Stomach (tissue), 4 donors: ENCODE measurements at regions not wholly inside any gene's neighbourhood (a gene's known extent, or its start where the extent isn't known, plus 50 kb on each side); places are given as distances from the start of the nearest gene placed in this dataset.

Experiments used
- POLR2AphosphoS5 ChIP-seq, 3 donors: sonication (generic); formaldehyde crosslinking; IDR thresholded peaks; one replicate each; pipeline ENCODE4 v1.6.1; 2016; ENCODE audit warnings: antibody characterized with exemption in 3 of 3
- TF ChIP-seq, protein P1 (sequence below), 7 experiments: fragments of 450-650 bp in 4 of 7; fragments of 200-600 bp in 3 of 7; sonication (generic) in 3 of 7; IDR thresholded peaks; one replicate each; pipeline ENCODE4 v1.5.1; 2016 to 2019; ENCODE audit warnings: antibody characterized with exemption in 7 of 7, control low read depth in 2 of 7, mild to moderate bottlenecking in 1 of 7

DNA sequence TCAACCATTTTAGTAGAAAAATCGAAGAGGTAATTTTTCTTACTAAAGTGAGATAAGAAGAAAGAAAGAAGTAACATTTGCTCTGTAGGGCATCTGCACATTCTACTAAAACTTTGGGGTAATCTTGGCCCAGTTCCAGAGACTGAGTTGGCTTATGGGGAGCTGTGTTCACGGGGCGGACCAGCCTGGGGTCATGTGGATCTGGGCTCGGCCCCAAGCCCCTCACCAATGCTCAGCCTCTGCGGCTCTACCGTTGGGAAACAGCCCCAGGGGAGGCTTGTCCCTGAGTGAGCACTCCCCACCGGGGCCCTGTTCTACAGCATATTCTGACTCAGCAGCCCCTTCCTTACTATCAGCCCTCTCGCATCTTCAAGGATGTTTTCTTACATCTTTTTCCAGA is 132.3 kb downstream of the RTP5 start:
- TF ChIP-seq, protein P1, sequence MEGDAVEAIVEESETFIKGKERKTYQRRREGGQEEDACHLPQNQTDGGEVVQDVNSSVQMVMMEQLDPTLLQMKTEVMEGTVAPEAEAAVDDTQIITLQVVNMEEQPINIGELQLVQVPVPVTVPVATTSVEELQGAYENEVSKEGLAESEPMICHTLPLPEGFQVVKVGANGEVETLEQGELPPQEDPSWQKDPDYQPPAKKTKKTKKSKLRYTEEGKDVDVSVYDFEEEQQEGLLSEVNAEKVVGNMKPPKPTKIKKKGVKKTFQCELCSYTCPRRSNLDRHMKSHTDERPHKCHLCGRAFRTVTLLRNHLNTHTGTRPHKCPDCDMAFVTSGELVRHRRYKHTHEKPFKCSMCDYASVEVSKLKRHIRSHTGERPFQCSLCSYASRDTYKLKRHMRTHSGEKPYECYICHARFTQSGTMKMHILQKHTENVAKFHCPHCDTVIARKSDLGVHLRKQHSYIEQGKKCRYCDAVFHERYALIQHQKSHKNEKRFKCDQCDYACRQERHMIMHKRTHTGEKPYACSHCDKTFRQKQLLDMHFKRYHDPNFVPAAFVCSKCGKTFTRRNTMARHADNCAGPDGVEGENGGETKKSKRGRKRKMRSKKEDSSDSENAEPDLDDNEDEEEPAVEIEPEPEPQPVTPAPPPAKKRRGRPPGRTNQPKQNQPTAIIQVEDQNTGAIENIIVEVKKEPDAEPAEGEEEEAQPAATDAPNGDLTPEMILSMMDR (IDR thresholded peaks at IDR 0.05) = no peak
- TF ChIP-seq POLR2AphosphoS5 (IDR thresholded peaks at IDR 0.05) = no peak
